Effector memory CD8-positive, alpha-beta T cell (primary cell): ENCODE measurements at regions not wholly inside any gene's neighbourhood (a gene's known extent, or its start where the extent isn't known, plus 50 kb on each side); places are given as distances from the start of the nearest gene placed in this dataset.
"Not testable (repeated sequence)": the region's sequence is repeated elsewhere in the genome, so short reads cannot be mapped to it uniquely, and the experiment has no call there.

Source experiments
- ATAC-seq: fragments of 150-1000 bp; cut with Tn5 transposase; replicated peaks from 2 replicates; pipeline ENCODE4 v1.10.0; 2021; ENCODE audit warnings: mild to moderate bottlenecking, moderate library complexity
- DNase-seq, 3 experiments: peaks; one replicate each; pipeline ENCODE4 v3.0.0; 2021
- H3K27ac Mint-ChIP-seq, 2 donors: one replicate each; pipeline ENCODE4 v1.8.0; 2022; ENCODE audit warnings: mild to moderate bottlenecking in 2 of 2, mixed read lengths in 2 of 2, moderate library complexity in 2 of 2
- H3K27me3 Mint-ChIP-seq, 2 donors: one replicate each; pipeline ENCODE4 v1.8.0; 2022; ENCODE audit warnings: mixed read lengths in 2 of 2
- H3K36me3 Mint-ChIP-seq: one replicate; pipeline ENCODE4 v1.8.0; 2022; ENCODE audit warnings: mild to moderate bottlenecking, moderate library complexity, mixed read lengths; ENCODE audit not compliant: insufficient read depth
- H3K4me1 Mint-ChIP-seq, 2 donors: one replicate each; pipeline ENCODE4 v1.8.0; 2022; ENCODE audit warnings: low read depth in 2 of 2, mixed read lengths in 2 of 2
- H3K4me3 Mint-ChIP-seq, 2 donors: one replicate each; pipeline ENCODE4 v1.8.0; 2022; ENCODE audit warnings: mild to moderate bottlenecking in 2 of 2, mixed read lengths in 2 of 2, moderate library complexity in 2 of 2
- H3K9me3 Mint-ChIP-seq, 2 donors: one replicate each; pipeline ENCODE4 v1.8.0; 2022; ENCODE audit warnings: mixed read lengths in 2 of 2

GRCh38 chr12:73714655-73715054 lies 823.0 kb upstream of the ATXN7L3B start:
- peaks cover 0 to 2% of the 10 kb centered on the region in 2 donors for H3K9me3 Mint-ChIP-seq
- no peaks in the 10 kb centered on the region for H3K36me3 Mint-ChIP-seq
- H3K27me3 Mint-ChIP-seq = no peaks in the 10 kb centered on the region
- no peak overlapping the region for H3K27ac Mint-ChIP-seq
- ATAC-seq = no peak
- no peak for DNase-seq
- no peak overlapping the region for H3K4me3 Mint-ChIP-seq
- no peaks in the 10 kb centered on the region for H3K4me1 Mint-ChIP-seq

- H3K36me3 Mint-ChIP-seq, ATAC-seq, H3K27me3 Mint-ChIP-seq, H3K27ac Mint-ChIP-seq, H3K4me3 Mint-ChIP-seq, H3K4me1 Mint-ChIP-seq, H3K9me3 Mint-ChIP-seq, DNase-seq: not testable (repeated sequence)
Observed at GRCh38 chr12:73716143-73716542, 821.5 kb upstream of the ATXN7L3B start.

GRCh38 chr12:73719223-73719622 lies 818.4 kb upstream of the ATXN7L3B start:
- Mint-ChIP-seq H3K27ac (no peak overlapping the region), H3K9me3 (peaks cover 0 to 2% of the 10 kb centered on the region in 2 donors), H3K36me3 (no peaks in the 10 kb centered on the region), H3K27me3 (no peaks in the 10 kb centered on the region), H3K4me1 (no peaks in the 10 kb centered on the region), H3K4me3 (no peak overlapping the region)
- DNase-seq (no peak), ATAC-seq (no peak)

GRCh38 chr12:73726881-73727280 lies 810.8 kb upstream of the ATXN7L3B start:
- no peak for DNase-seq
- no peak overlapping the region for H3K4me3 Mint-ChIP-seq
- ATAC-seq = no peak
- H3K4me1 Mint-ChIP-seq = no peaks in the 10 kb centered on the region
- H3K27me3 Mint-ChIP-seq = no peaks in the 10 kb centered on the region
- no peaks in the 10 kb centered on the region for H3K36me3 Mint-ChIP-seq
- no peak overlapping the region for H3K27ac Mint-ChIP-seq
- peaks cover 0 to 2% of the 10 kb centered on the region in 2 donors for H3K9me3 Mint-ChIP-seq

- H3K27ac Mint-ChIP-seq = no peak overlapping the region
- peaks cover 0 to 4% of the 10 kb centered on the region in 2 donors for H3K9me3 Mint-ChIP-seq
- H3K27me3 Mint-ChIP-seq = no peaks in the 10 kb centered on the region
- no peaks in the 10 kb centered on the region for H3K36me3 Mint-ChIP-seq
- H3K4me3 Mint-ChIP-seq = no peak overlapping the region
- ATAC-seq = no peak
- H3K4me1 Mint-ChIP-seq = no peaks in the 10 kb centered on the region
- DNase-seq = no peak
Observed at GRCh38 chr12:73731658-73732057, 806.0 kb upstream of the ATXN7L3B start.

- no peak for ATAC-seq
- Mint-ChIP-seq H3K9me3 (peaks cover 0 to 8% of the 10 kb centered on the region in 2 donors), H3K27me3 (no peaks in the 10 kb centered on the region), H3K27ac (no peak overlapping the region), H3K4me1 (no peaks in the 10 kb centered on the region), H3K36me3 (no peaks in the 10 kb centered on the region), H3K4me3 (no peak overlapping the region)
- DNase-seq = no peak
Observed at GRCh38 chr12:73769337-73769736, 768.3 kb upstream of the ATXN7L3B start.

GRCh38 chr12:73798523-73798922 lies 739.1 kb upstream of the ATXN7L3B start:
- H3K36me3 Mint-ChIP-seq = no peaks in the 10 kb centered on the region
- H3K27ac Mint-ChIP-seq = no peak overlapping the region
- no peak overlapping the region for H3K4me3 Mint-ChIP-seq
- DNase-seq = no peak
- peaks cover 8 to 9% of the 10 kb centered on the region in 2 donors for H3K9me3 Mint-ChIP-seq
- no peak for ATAC-seq
- H3K27me3 Mint-ChIP-seq = no peaks in the 10 kb centered on the region
- no peaks in the 10 kb centered on the region for H3K4me1 Mint-ChIP-seq

GRCh38 chr12:73815072-73815645 lies 722.5 kb upstream of the ATXN7L3B start:
- H3K27me3 Mint-ChIP-seq = no peaks in the 10 kb centered on the region
- H3K27ac Mint-ChIP-seq = no peak overlapping the region
- peaks cover 0 to 8% of the 10 kb centered on the region in 2 donors for H3K9me3 Mint-ChIP-seq
- DNase-seq = no peak
- H3K4me1 Mint-ChIP-seq = no peaks in the 10 kb centered on the region
- H3K36me3 Mint-ChIP-seq = no peaks in the 10 kb centered on the region
- ATAC-seq = no peak
- no peak overlapping the region for H3K4me3 Mint-ChIP-seq

GRCh38 chr12:73817161-73817560 lies 720.5 kb upstream of the ATXN7L3B start:
- ATAC-seq (no peak), DNase-seq (no peak)
- H3K9me3 Mint-ChIP-seq = peaks cover 0 to 8% of the 10 kb centered on the region in 2 donors
- H3K27me3 Mint-ChIP-seq = no peaks in the 10 kb centered on the region
- no peak overlapping the region for H3K4me3 Mint-ChIP-seq
- H3K4me1 Mint-ChIP-seq = no peaks in the 10 kb centered on the region
- H3K36me3 Mint-ChIP-seq = no peaks in the 10 kb centered on the region
- H3K27ac Mint-ChIP-seq = no peak overlapping the region

- no peak overlapping the region for H3K4me3 Mint-ChIP-seq
- H3K36me3 Mint-ChIP-seq = no peaks in the 10 kb centered on the region
- peaks cover 8 to 25% of the 10 kb centered on the region in 2 donors for H3K9me3 Mint-ChIP-seq
Observed at GRCh38 chr12:73833746-73834145, 703.9 kb upstream of the ATXN7L3B start.

GRCh38 chr12:73841963-73842362 lies 695.7 kb upstream of the ATXN7L3B start:
- Mint-ChIP-seq H3K27ac (no peak overlapping the region), H3K4me3 (no peak overlapping the region), H3K36me3 (no peaks in the 10 kb centered on the region), H3K4me1 (no peaks in the 10 kb centered on the region), H3K27me3 (no peaks in the 10 kb centered on the region), H3K9me3 (peaks cover 10 to 18% of the 10 kb centered on the region in 2 donors)
- ATAC-seq (no peak), DNase-seq (no peak)

More at GRCh38 chr12:73833746-73834145, 703.9 kb upstream of the ATXN7L3B start:
- no peak for DNase-seq
- Mint-ChIP-seq H3K27me3 (no peaks in the 10 kb centered on the region), H3K4me1 (no peaks in the 10 kb centered on the region), H3K27ac (no peak overlapping the region)
- no peak for ATAC-seq

GRCh38 chr12:73863546-73863945 lies 674.1 kb upstream of the ATXN7L3B start:
- Mint-ChIP-seq H3K9me3 (peaks cover 7 to 20% of the 10 kb centered on the region in 2 donors), H3K4me3 (no peak overlapping the region), H3K27ac (no peak overlapping the region), H3K27me3 (no peaks in the 10 kb centered on the region), H3K4me1 (no peaks in the 10 kb centered on the region), H3K36me3 (no peaks in the 10 kb centered on the region)
- ATAC-seq = no peak
- DNase-seq = no peak

- Mint-ChIP-seq H3K27ac (no peak overlapping the region), H3K4me3 (no peak overlapping the region), H3K27me3 (no peaks in the 10 kb centered on the region), H3K36me3 (no peaks in the 10 kb centered on the region), H3K4me1 (no peaks in the 10 kb centered on the region), H3K9me3 (peaks cover 9 to 15% of the 10 kb centered on the region in 2 donors)
- no peak for ATAC-seq
- DNase-seq = no peak
Observed at GRCh38 chr12:73867147-73867546, 670.5 kb upstream of the ATXN7L3B start.

GRCh38 chr12:73877291-73877690 lies 660.3 kb upstream of the ATXN7L3B start:
- DNase-seq, H3K9me3 Mint-ChIP-seq, H3K27me3 Mint-ChIP-seq, ATAC-seq, H3K27ac Mint-ChIP-seq, H3K4me1 Mint-ChIP-seq, H3K4me3 Mint-ChIP-seq, H3K36me3 Mint-ChIP-seq: not testable (repeated sequence)

GRCh38 chr12:73892201-73892600 lies 645.4 kb upstream of the ATXN7L3B start:
- DNase-seq (no peak), ATAC-seq (no peak)
- no peak overlapping the region for H3K4me3 Mint-ChIP-seq
- no peaks in the 10 kb centered on the region for H3K4me1 Mint-ChIP-seq
- H3K27ac Mint-ChIP-seq = no peak overlapping the region
- no peaks in the 10 kb centered on the region for H3K27me3 Mint-ChIP-seq
- H3K9me3 Mint-ChIP-seq = peaks cover 4 to 10% of the 10 kb centered on the region in 2 donors
- no peaks in the 10 kb centered on the region for H3K36me3 Mint-ChIP-seq
